ENCODE measurements at regions not wholly inside any gene's neighbourhood (a gene's known extent, or its start where the extent isn't known, plus 50 kb on each side); places are given as distances from the start of the nearest gene placed in this dataset.

DNA sequence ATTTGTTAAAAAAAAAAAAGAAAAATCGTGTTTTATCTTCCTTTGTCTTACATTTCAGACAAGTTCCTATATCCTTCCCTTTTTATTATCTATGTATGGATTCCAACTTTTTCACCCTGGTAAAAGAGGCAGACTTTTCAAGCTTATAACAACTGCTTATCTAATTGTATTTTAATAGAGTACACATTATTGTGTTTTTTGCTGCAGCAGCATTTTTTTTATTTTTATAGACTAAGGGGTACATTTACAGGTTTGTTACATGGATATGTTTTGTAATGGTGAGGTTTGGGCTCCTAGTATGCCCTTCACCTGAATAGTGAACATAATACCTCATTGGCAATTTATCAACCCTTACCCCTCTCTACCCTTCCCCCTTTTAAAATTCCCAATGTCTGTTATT, 195.0 kb upstream of the RGMB start:
- TF ChIP-seq, protein P1, sequence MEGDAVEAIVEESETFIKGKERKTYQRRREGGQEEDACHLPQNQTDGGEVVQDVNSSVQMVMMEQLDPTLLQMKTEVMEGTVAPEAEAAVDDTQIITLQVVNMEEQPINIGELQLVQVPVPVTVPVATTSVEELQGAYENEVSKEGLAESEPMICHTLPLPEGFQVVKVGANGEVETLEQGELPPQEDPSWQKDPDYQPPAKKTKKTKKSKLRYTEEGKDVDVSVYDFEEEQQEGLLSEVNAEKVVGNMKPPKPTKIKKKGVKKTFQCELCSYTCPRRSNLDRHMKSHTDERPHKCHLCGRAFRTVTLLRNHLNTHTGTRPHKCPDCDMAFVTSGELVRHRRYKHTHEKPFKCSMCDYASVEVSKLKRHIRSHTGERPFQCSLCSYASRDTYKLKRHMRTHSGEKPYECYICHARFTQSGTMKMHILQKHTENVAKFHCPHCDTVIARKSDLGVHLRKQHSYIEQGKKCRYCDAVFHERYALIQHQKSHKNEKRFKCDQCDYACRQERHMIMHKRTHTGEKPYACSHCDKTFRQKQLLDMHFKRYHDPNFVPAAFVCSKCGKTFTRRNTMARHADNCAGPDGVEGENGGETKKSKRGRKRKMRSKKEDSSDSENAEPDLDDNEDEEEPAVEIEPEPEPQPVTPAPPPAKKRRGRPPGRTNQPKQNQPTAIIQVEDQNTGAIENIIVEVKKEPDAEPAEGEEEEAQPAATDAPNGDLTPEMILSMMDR (IDR thresholded peaks at IDR 0.05; ENCODE audit: insufficient read depth, low read depth, low read length), result no peak
- H3K4me3 ChIP-seq (ENCODE audit: low read depth, low read length), result no peak overlapping the region
- no peak for DNase-seq (ENCODE audit: low read depth)

DNA sequence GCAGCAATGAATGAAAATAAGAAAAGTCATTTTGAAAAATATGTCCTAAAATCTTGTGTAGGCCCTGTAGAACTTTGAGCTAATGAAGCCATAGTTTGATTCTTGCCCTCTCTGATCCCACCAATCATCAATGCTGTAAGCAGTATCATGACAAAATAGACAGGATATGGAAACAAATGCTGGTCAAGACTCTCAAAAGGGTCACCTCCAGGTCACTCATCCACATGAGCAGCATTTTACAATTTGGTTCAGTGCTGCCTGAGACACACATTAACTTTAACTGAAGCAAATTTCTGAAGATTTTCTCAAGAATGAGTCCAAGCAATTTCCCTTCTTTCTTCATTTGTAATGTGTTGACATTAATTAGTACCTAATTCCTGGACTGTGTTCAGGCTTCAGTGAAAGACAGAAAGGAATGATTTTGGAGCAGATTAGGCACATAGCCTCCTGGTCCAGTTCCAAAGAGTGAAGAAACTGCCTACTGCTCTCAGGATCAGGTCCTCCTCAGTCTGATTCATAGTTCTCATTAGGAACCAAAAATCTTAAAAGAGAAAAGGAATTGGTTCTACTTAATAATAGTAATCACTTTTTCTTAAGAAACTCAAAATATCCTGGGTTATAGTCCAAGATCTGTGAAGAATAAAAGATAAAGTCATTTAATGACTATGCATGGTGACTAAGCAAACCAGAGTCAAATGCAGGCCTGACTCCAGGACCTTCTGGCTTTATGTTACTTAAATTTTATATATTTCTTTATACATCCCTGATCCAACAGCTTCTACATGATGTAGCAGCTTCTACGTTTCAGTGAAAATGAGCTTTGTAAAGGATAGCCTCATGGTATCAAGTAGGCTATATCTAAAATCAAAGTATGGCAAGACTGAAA, 192.1 kb upstream of the RGMB start:
- H3K4me3 ChIP-seq (ENCODE audit: low read depth, low read length), result no peak overlapping the region
- DNase-seq (ENCODE audit: low read depth), result peak; percentile 40
- TF ChIP-seq, protein P1 (IDR thresholded peaks at IDR 0.05; ENCODE audit: insufficient read depth, low read depth, low read length), result no peak

DNA sequence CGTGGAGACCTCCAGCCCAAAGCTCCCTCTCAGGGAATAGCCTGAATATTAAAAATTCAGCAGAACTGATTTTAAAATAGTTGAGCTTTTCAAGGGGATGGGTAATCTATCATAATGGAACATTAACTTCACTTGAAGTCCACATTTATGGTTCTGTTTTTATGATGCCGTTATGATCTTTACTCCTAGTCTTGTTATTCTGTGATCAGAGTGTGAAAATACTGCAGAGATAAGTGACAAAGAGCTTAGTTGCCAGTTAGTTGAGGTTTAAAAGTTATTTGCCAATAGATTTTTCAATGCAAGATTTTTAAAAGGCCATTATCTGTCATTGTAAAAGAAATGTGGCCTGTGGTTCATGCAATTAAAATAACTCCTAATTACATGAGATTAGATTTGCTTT, 189.9 kb upstream of the RGMB start:
- no peak for DNase-seq (ENCODE audit: low read depth)
- no peak overlapping the region for H3K4me3 ChIP-seq (ENCODE audit: low read depth, low read length)
- TF ChIP-seq, protein P1 (IDR thresholded peaks at IDR 0.05; ENCODE audit: insufficient read depth, low read depth, low read length), result no peak

DNA sequence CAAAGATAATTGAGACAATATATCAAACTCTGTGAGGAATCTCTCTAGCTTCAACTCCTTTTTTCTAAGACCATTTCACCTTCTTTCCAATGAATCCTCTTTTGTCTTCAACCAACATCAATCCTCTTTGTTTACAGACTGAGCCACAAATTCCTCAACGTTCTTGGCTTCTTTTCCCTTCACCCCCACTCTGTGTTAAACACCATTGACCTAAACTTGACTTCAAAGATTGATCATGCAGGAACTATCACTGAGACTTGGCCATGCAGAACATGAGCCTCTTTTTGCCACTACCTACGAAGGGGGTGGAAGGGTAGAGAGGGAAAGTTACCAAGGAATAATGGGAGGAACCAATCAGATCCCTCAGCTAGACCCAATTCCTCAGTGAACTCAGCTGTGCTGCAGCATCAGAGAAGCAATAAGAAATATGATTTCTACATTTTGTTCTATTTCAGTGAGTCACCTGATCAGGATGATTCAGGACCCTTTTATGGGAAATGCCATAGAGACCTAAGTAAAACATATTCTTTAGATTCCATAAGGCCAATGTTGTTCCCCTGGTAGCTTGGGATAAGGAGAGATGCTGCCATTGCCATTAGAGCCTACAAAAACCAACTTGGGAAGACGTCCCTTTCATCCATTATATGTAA, 187.7 kb upstream of the RGMB start:
- no peak for DNase-seq (ENCODE audit: low read depth)
- H3K4me3 ChIP-seq (ENCODE audit: low read depth, low read length), result no peak overlapping the region
- TF ChIP-seq, protein P1 (IDR thresholded peaks at IDR 0.05; ENCODE audit: insufficient read depth, low read depth, low read length), result no peak

DNA sequence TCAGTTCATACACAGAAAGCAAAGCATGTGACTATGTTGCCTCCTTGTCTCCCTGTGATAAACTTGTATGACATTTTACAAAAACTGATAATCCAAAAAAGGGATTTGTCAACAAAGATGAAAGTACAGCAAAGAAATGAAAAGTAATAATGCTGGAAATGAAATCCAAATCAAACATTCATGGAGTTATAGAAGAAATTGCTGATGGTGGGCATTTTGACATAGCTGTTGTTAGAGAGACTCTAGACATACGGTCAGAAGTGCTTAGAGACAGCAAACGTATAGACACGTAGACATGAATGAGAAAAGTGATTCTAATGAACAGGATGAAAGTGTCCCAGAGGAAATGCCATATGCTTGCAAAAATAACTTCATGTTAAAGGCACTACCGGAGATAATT, 186.9 kb upstream of the RGMB start:
- TF ChIP-seq, protein P1 (IDR thresholded peaks at IDR 0.05; ENCODE audit: insufficient read depth, low read depth, low read length), result no peak
- DNase-seq (ENCODE audit: low read depth), result no peak
- H3K4me3 ChIP-seq (ENCODE audit: low read depth, low read length), result no peak overlapping the region

DNA sequence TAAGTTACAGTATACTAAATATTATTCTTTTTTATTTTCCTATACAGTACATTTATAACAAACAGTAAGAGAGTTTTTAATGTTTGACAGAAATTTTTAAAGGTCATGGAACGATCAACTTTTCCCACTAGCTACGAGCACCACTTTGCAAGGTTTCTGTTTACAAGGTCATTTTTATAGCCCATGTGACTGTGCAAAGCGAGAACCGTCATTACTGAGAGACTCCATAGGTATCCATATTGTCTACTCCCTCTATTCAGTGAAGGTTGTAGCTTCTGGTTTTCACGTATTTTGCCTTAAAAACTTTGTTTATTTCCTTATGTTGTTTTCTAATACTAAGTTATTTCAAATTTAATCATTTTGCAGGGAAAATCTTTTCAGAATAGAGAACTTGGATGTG, 186.3 kb upstream of the RGMB start:
- DNase-seq (ENCODE audit: low read depth), result no peak
- TF ChIP-seq, protein P1 (IDR thresholded peaks at IDR 0.05; ENCODE audit: insufficient read depth, low read depth, low read length), result no peak
- no peak overlapping the region for H3K4me3 ChIP-seq (ENCODE audit: low read depth, low read length)

Measured in fibroblast of villous mesenchyme (primary cell).